ENCODE measurements at regions not wholly inside any gene's neighbourhood (a gene's known extent, or its start where the extent isn't known, plus 50 kb on each side); places are given as distances from the start of the nearest gene placed in this dataset.

GRCh38 chr14:98345161-98345560, 926.8 kb downstream of the BCL11B start:
- H3K9me3 Mint-ChIP-seq, result peaks cover 9% of the 10 kb centered on the region
- H3K36me3 Mint-ChIP-seq, result no peaks in the 10 kb centered on the region
- ATAC-seq (no peak), DNase-seq (ENCODE audit: low spot score) (no peak)
- no peak overlapping the region for H3K27ac Mint-ChIP-seq
- ChIA-PET POLR2A (no interaction called here), CTCF (no interaction called here)
- H3K4me1 Mint-ChIP-seq, result peaks cover 7% of the 10 kb centered on the region
- TF ChIP-seq, protein P1, sequence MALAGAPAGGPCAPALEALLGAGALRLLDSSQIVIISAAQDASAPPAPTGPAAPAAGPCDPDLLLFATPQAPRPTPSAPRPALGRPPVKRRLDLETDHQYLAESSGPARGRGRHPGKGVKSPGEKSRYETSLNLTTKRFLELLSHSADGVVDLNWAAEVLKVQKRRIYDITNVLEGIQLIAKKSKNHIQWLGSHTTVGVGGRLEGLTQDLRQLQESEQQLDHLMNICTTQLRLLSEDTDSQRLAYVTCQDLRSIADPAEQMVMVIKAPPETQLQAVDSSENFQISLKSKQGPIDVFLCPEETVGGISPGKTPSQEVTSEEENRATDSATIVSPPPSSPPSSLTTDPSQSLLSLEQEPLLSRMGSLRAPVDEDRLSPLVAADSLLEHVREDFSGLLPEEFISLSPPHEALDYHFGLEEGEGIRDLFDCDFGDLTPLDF (CRISPR knock-in tag; IDR thresholded peaks at IDR 0.05), result no peak
- TF ChIP-seq HMGA2 (CRISPR knock-in tag; IDR thresholded peaks at IDR 0.05) (no peak), ZNF263 (CRISPR knock-in tag; IDR thresholded peaks at IDR 0.05; ENCODE audit: low read depth) (no peak), AR (CRISPR knock-in tag; IDR thresholded peaks at IDR 0.05) (no peak), ATF2 (CRISPR knock-in tag; IDR thresholded peaks at IDR 0.05; ENCODE audit: borderline replicate concordance, low read depth) (no peak), PRRX2 (CRISPR knock-in tag; IDR thresholded peaks at IDR 0.05) (no peak), ATF3 (CRISPR knock-in tag; conservative IDR thresholded peaks at IDR 0.05) (no peak), SMAD4 (CRISPR knock-in tag; IDR thresholded peaks at IDR 0.05) (no peak), IRF2 (CRISPR knock-in tag; IDR thresholded peaks at IDR 0.05; ENCODE audit: borderline replicate concordance, low read depth) (no peak), E2F4 (CRISPR knock-in tag; IDR thresholded peaks at IDR 0.05; ENCODE audit: borderline replicate concordance, low read depth) (no peak), MXD4 (CRISPR knock-in tag; IDR thresholded peaks at IDR 0.05; ENCODE audit: borderline replicate concordance) (no peak), GTF2I (CRISPR knock-in tag; conservative IDR thresholded peaks at IDR 0.05) (no peak), ESRRA (CRISPR knock-in tag; IDR thresholded peaks at IDR 0.05; ENCODE audit: borderline replicate concordance) (no peak), JAZF1 (CRISPR knock-in tag; IDR thresholded peaks at IDR 0.05) (no peak), ETV6 (CRISPR knock-in tag; IDR thresholded peaks at IDR 0.05) (no peak)
- TF ChIP-seq, protein P2, sequence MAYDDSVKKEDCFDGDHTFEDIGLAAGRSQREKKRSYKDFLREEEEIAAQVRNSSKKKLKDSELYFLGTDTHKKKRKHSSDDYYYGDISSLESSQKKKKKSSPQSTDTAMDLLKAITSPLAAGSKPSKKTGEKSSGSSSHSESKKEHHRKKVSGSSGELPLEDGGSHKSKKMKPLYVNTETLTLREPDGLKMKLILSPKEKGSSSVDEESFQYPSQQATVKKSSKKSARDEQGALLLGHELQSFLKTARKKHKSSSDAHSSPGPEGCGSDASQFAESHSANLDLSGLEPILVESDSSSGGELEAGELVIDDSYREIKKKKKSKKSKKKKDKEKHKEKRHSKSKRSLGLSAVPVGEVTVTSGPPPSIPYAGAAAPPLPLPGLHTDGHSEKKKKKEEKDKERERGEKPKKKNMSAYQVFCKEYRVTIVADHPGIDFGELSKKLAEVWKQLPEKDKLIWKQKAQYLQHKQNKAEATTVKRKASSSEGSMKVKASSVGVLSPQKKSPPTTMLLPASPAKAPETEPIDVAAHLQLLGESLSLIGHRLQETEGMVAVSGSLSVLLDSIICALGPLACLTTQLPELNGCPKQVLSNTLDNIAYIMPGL (CRISPR knock-in tag; IDR thresholded peaks at IDR 0.05), result no peak
- TF ChIP-seq, protein P3, sequence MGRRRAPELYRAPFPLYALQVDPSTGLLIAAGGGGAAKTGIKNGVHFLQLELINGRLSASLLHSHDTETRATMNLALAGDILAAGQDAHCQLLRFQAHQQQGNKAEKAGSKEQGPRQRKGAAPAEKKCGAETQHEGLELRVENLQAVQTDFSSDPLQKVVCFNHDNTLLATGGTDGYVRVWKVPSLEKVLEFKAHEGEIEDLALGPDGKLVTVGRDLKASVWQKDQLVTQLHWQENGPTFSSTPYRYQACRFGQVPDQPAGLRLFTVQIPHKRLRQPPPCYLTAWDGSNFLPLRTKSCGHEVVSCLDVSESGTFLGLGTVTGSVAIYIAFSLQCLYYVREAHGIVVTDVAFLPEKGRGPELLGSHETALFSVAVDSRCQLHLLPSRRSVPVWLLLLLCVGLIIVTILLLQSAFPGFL (CRISPR knock-in tag; IDR thresholded peaks at IDR 0.05; ENCODE audit: borderline replicate concordance), result no peak
- no peak overlapping the region for H3K4me3 Mint-ChIP-seq
- H3K27me3 Mint-ChIP-seq (ENCODE audit: low read depth), result no peaks in the 10 kb centered on the region; the same call in 1 of the 2 replicates

Data from WTC11 (cell line).